K562 (cell line): ENCODE measurements at regions not wholly inside any gene's neighbourhood (a gene's known extent, or its start where the extent isn't known, plus 50 kb on each side); places are given as distances from the start of the nearest gene placed in this dataset.

Experiments
- ATAC-seq: fragments of 200-7000 bp; cut with Tn5 transposase; 3 replicates; pipeline ENCODE4 v1.9.1; 2020; ENCODE audit warnings: moderate library complexity
- BruUV-seq: library from RNA; stranded (reverse); fragments of 400-500 nt; replicated peaks from 2 replicates; lab custom pipeline; 2021; lab: Mats Ljungman, UMichigan
- CTCF ChIA-PET: fragments of 300-600 bp; formaldehyde crosslinking; extraction: SDS; loops from one replicate; lab custom pipeline; 2021; ENCODE audit warnings: low intra/inter-chr PET ratio; lab: Yijun Ruan, JAX
- POLR2A ChIA-PET: fragments of 300-600, 350-650 bp; sonication (Branson Sonifier 250); formaldehyde crosslinking; extraction: SDS; loops from one replicate; lab custom pipeline; 2021; ENCODE audit warnings: antibody characterized with exemption, inconsistent platforms; lab: Yijun Ruan, JAX
- DNase-seq, 4 experiments: peaks; one replicate each; pipeline versions ENCODE4 v3.0.0 to v3.0.0-alpha.2; 2011 to 2018; ENCODE audit warnings: low spot score in 3 of 4, mixed read lengths in 3 of 4; ENCODE audit errors: extremely low read depth in 1 of 4
- FAIRE-seq: peaks from 2 replicates; lab custom pipeline; 2011; peaks lifted over from hg19 to GRCh38; lab: Jason Lieb, UNC
- H2AFZ ChIP-seq: 2 replicates; pipeline ENCODE4 v1.6.0; 2011; ENCODE audit warnings: low read depth, low read length, control low read depth, inconsistent platforms
- H3K27ac ChIP-seq: fragments of 200-600 bp; 3 replicates; pipeline ENCODE4 v1.8.0; 2011; ENCODE audit warnings: low read depth, mild to moderate bottlenecking, control low read depth, inconsistent platforms, low read length, moderate library complexity, mixed read lengths; ENCODE audit errors: extremely low read depth
- H3K27me3 ChIP-seq, 2 experiments: fragments of 300-600 bp in 1 of 2; 2 replicates in 1 of 2; 3 replicates in 1 of 2; pipeline versions ENCODE4 v1.6.0 to v1.8.0; 2011; ENCODE audit warnings: inconsistent platforms in 2 of 2, low read length in 2 of 2, mild to moderate bottlenecking in 1 of 2, mixed read lengths in 1 of 2, moderate library complexity in 1 of 2; ENCODE audit not compliant: control insufficient read depth in 2 of 2, insufficient read depth in 2 of 2
- H3K36me3 ChIP-seq: fragments of 300-600 bp; 3 replicates; pipeline ENCODE4 v1.8.0; 2011; ENCODE audit warnings: mild to moderate bottlenecking, low read length, inconsistent platforms; ENCODE audit not compliant: control insufficient read depth, insufficient read depth
- H3K4me1 ChIP-seq, 2 experiments: fragments of 200-600 bp in 1 of 2; replicated peaks in 1 of 2; 2 replicates in 1 of 2; 3 replicates in 1 of 2; pipeline versions ENCODE4 v1.5.1 to v1.8.0; 2011; ENCODE audit warnings: inconsistent platforms in 2 of 2, low read length in 2 of 2, mild to moderate bottlenecking in 1 of 2, mixed read lengths in 1 of 2, moderate library complexity in 1 of 2; ENCODE audit not compliant: control insufficient read depth in 2 of 2, insufficient read depth in 2 of 2
- H3K4me2 ChIP-seq: 2 replicates; pipeline ENCODE4 v1.6.1; 2011; ENCODE audit warnings: low read length, control low read depth, inconsistent platforms, mixed read lengths; ENCODE audit not compliant: insufficient read depth
- H3K4me3 ChIP-seq: fragments of 200-600 bp; sonication (generic), shearing (Covaris generic); 2 replicates; pipeline ENCODE4 v1.5.1; 2016; ENCODE audit warnings: control low read depth, inconsistent platforms
- H3K79me2 ChIP-seq: fragments of 200-600 bp; 3 replicates; pipeline ENCODE4 v1.8.0; 2011; ENCODE audit warnings: low read length, inconsistent platforms; ENCODE audit not compliant: control insufficient read depth, insufficient read depth
- H3K9ac ChIP-seq, 2 experiments: 2 replicates each; pipeline versions ENCODE4 v1.6.0 to v1.6.1; 2011; ENCODE audit warnings: low read depth in 2 of 2, low read length in 2 of 2, control low read depth in 1 of 2, inconsistent platforms in 1 of 2, mild to moderate bottlenecking in 1 of 2, mixed read lengths in 1 of 2; ENCODE audit not compliant: insufficient read depth in 1 of 2
- H3K9me1 ChIP-seq: one replicate; pipeline ENCODE4 v1.6.0; 2011; ENCODE audit warnings: inconsistent platforms, mild to moderate bottlenecking, low read length, moderate library complexity; ENCODE audit not compliant: control insufficient read depth, insufficient read depth
- H3K9me3 ChIP-seq: replicated peaks from 2 replicates; pipeline ENCODE4 v1.5.1; 2011; ENCODE audit warnings: low read depth, low read length, inconsistent platforms; ENCODE audit not compliant: control insufficient read depth, insufficient read depth
- H4K20me1 ChIP-seq: replicated peaks from 2 replicates; pipeline ENCODE4 v1.6.1; 2011; ENCODE audit warnings: low read length, inconsistent platforms, mixed read lengths; ENCODE audit not compliant: control insufficient read depth, insufficient read depth
- CBX5 ChIP-seq: IDR thresholded peaks from 2 replicates; pipeline ENCODE4 v1.6.1; 2014; ENCODE audit warnings: low read depth, borderline replicate concordance
- CHD1 ChIP-seq: fragments of 200-600 bp; sonication (generic); IDR thresholded peaks from one replicate; pipeline ENCODE4 v1.6.1; 2012; ENCODE audit warnings: mild to moderate bottlenecking, moderate library complexity, low read length, inconsistent platforms
- LARP7 ChIP-seq: fragments of 450-650 bp; IDR thresholded peaks from 2 replicates; pipeline ENCODE4 v1.6.1; 2016
- ZZZ3 ChIP-seq: fragments of 450-650 bp; IDR thresholded peaks from 2 replicates; pipeline ENCODE4 v1.6.1; 2016; ENCODE audit warnings: antibody characterized with exemption, mild to moderate bottlenecking, moderate library complexity
- WGBS: fragments of 100-300 bp; shearing (Covaris generic); methylation state at CpG from one replicate; pipeline ENCODE4 v1.1.6; 2016; ENCODE audit warnings: low coverage, mixed read lengths; ENCODE audit not compliant: insufficient coverage; ENCODE audit errors: missing lambda C conversion rate; 5-methylcytosine and 5-hydroxymethylcytosine counted together
- in situ Hi-C: fragments of 300-500 bp; cut with MboI; formaldehyde crosslinking; loops from 4 replicates; pipeline ENCODE4 v1.15.0; 2018; ENCODE audit warnings: inconsistent platforms, mixed read lengths
- intact Hi-C: fragments of 100-400 bp; cut with micrococcal nuclease; formaldehyde crosslinking; loops from 2 replicates; pipeline ENCODE4 v1.14.2; 2022
- TF ChIP-seq, protein P1 (sequence below): fragments of 200-800 bp; sonication (Bioruptor generic); IDR thresholded peaks from 2 replicates; pipeline ENCODE4 v1.6.1; 2016; ENCODE audit warnings: missing genetic modification characterization, missing compliant biosample characterization

DNA sequence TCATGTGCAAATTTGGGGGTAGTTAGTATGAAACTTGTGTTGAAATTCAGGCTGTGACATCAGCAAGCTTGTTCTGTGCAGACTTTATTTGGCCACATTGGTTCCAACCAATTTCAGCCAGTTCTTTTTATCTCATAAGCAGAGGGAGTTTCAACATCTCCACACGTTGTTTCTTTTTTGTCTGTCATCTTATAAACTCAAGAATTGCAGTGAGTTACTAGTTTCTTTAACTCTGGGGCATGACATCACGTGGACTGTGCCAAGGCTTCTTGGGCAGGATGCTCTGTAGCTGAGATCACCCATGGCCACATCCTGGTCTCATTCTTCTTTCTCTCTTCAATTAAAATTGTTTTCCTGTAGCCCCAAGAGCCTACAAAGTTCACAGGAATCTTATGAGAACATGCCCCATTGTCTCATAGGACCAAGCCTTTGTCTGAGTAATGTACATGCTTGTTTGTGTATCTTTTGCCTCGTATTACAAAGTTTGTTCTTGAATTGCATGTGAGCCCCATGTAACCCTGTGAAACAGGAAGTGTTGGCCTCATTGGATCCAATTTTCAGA, 982.0 kb upstream of the TMEM132C start:
- ATAC-seq = no peak
- Histone ChIP-seq H3K27me3 (peaks cover 12 to 31% of the 10 kb centered on the region in 2 experiments), H3K4me1 (peaks cover 0 to 7% of the 10 kb centered on the region in 2 experiments; a peak in 2 of 5 replicates), H3K36me3 (no peaks in the 10 kb centered on the region), H2AFZ (no peak overlapping the region), H3K9ac (no peak overlapping the region), H3K27ac (no peak overlapping the region), H3K79me2 (no peaks in the 10 kb centered on the region), H3K9me1 (no peaks in the 10 kb centered on the region), H3K4me3 (no peak overlapping the region), H3K4me2 (no peak overlapping the region)
- in situ Hi-C loops (no loop called here), intact Hi-C loops (loop anchor here (5.0 kb wide), 2 partner anchors 123 to 782 kb away; no protein-coding TSS in a partner anchor)
- POLR2A ChIA-PET = no interaction called here
- DNase-seq = no peak
- no TSS peak for BruUV-seq
- no peak for TF ChIP-seq CBX5
- no peak for TF ChIP-seq LARP7
- no peak for TF ChIP-seq CHD1
- no peak for TF ChIP-seq ZZZ3
- TF ChIP-seq, protein P1, sequence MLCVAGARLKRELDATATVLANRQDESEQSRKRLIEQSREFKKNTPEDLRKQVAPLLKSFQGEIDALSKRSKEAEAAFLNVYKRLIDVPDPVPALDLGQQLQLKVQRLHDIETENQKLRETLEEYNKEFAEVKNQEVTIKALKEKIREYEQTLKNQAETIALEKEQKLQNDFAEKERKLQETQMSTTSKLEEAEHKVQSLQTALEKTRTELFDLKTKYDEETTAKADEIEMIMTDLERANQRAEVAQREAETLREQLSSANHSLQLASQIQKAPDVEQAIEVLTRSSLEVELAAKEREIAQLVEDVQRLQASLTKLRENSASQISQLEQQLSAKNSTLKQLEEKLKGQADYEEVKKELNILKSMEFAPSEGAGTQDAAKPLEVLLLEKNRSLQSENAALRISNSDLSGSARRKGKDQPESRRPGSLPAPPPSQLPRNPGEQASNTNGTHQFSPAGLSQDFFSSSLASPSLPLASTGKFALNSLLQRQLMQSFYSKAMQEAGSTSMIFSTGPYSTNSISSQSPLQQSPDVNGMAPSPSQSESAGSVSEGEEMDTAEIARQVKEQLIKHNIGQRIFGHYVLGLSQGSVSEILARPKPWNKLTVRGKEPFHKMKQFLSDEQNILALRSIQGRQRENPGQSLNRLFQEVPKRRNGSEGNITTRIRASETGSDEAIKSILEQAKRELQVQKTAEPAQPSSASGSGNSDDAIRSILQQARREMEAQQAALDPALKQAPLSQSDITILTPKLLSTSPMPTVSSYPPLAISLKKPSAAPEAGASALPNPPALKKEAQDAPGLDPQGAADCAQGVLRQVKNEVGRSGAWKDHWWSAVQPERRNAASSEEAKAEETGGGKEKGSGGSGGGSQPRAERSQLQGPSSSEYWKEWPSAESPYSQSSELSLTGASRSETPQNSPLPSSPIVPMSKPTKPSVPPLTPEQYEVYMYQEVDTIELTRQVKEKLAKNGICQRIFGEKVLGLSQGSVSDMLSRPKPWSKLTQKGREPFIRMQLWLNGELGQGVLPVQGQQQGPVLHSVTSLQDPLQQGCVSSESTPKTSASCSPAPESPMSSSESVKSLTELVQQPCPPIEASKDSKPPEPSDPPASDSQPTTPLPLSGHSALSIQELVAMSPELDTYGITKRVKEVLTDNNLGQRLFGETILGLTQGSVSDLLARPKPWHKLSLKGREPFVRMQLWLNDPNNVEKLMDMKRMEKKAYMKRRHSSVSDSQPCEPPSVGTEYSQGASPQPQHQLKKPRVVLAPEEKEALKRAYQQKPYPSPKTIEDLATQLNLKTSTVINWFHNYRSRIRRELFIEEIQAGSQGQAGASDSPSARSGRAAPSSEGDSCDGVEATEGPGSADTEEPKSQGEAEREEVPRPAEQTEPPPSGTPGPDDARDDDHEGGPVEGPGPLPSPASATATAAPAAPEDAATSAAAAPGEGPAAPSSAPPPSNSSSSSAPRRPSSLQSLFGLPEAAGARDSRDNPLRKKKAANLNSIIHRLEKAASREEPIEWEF (CRISPR knock-in tag) = no peak
- TF ChIP-seq, all 486 proteins: peak for 0
- WGBS = 0% methylated on average over 3 of the region's 3 CpGs
- H4K20me1 ChIP-seq = no peaks in the 10 kb centered on the region
- CTCF ChIA-PET = no interaction called here
- FAIRE-seq = no peak
- H3K9me3 ChIP-seq = no peaks in the 10 kb centered on the region
